ENCODE measurements at regions not wholly inside any gene's neighbourhood (a gene's known extent, or its start where the extent isn't known, plus 50 kb on each side); places are given as distances from the start of the nearest gene placed in this dataset.

DNA sequence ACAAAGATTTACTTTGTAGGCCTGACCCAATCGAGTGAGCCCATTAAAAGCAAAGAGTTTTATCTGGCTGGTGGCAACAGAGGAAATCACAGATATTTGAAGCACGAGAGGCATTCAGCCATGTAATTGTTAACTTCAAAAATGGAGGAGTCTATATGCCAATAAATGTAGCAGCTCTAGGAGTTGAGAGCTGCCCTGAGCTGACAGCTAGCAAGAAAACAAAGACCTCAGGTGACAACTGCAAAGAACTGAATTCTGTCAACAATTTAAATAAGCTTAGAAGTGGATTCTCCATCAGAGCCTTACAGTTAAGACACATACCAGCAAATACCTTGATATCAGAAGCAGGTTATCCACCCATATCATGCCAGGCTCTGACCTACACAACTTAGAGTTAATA, 463.1 kb upstream of the NEGR1 start:
- DNase-seq = no peak

DNA sequence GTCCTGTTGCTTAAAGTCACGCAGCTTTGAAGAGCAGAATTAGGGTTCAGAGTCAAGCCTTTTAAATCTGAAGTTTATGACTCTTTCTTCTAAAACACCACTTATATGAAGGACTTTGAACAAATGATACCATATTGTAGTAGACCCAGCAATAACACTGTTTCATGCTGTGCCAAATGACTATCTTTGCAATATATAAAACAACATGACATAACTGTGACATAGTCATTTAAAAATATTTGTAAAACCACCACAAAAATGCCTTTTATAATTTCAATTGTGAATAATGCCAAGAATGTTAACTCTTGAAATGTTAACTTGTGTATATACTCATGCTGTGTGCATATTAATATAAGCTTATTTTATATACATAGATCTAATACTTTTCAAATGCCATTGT, 452.1 kb upstream of the NEGR1 start:
- DNase-seq = no peak

- DNase-seq = peak in 1 of 3 experiments; percentile 5
Observed at GRCh38 chr1:72724951-72725861, 442.9 kb upstream of the NEGR1 start.

- DNase-seq = no peak
Observed at GRCh38 chr1:72705921-72706320, 423.6 kb upstream of the NEGR1 start.

DNA sequence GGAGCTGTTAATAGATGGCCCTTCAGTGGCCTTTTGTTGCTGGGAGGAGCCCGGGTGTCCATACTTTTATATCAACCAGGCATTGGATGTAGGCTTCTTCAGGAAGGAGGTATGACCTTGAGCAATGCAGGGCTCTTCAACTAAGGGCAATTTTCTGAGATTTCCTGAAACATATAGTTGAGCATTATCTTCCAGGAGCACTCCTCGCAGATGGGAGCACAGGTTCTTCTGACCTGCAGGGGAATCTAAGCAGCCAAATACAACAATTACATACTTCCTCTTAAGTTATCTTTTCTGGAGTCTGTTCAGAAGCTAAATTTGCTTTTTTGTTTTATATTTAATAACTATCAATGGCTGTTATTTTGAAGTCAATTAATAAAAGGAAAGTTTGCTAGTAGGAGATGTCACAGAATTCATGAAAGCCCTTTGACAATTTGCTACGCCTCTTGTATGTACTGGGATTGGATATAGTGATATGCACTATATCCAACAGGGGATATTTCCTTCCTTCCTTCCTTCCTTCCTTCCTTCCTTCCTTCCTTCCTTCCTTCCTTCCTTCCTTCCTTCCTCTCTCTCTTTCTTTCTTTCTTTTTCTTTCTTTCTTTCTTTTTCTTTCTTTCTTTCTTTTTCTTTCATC, 422.6 kb upstream of the NEGR1 start:
- no peak for DNase-seq

DNA sequence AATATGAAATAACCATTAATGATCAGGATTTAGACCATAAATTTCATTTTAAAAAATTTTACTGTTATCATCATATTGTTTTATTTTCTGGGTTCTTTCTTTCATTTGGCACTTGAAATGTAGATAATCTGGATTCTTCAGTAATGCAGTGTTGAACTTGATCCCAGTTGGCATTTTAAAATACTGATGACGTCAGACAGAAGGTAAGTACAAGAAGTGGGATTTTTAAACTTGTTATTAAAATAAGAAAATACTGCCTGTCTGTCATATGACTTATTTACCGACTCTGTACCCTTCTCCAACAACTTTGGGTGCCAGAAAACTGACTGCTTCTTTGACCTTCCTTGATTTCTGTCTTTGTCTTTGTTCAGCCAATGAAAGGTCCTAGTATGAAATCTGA, 415.1 kb upstream of the NEGR1 start:
- DNase-seq = no peak

DNA sequence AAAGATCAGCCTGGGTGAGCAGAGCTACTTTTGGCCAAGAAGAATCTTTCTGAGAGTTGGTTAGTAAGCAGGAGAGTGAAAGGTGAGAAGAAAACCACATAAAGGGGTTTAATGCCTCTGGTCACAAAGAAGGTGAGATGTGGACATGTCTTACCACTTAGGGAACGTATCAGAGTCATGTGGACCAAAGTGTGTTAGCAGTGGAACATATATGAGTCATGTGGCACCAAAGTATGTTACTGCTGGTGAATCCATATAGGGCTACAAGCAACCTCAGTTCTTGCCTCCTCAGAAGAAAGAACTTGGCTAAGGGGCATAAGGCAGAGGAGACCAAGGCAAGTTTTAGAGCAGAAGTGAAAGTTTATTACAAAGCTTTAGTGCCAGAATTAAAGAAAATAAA, 411.6 kb upstream of the NEGR1 start:
- DNase-seq = no peak

GRCh38 chr1:72693376-72693775, 411.0 kb upstream of the NEGR1 start:
- DNase-seq = no peak

GRCh38 chr1:72690871-72691270, 408.5 kb upstream of the NEGR1 start:
- DNase-seq = no peak

GRCh38 chr1:72678683-72679082, 396.3 kb upstream of the NEGR1 start:
- peak in 1 of 3 experiments; percentile 48 for DNase-seq

GRCh38 chr1:72670902-72671301, 388.6 kb upstream of the NEGR1 start:
- DNase-seq = peak in 2 of 3 experiments; percentile 23 to 70

DNA sequence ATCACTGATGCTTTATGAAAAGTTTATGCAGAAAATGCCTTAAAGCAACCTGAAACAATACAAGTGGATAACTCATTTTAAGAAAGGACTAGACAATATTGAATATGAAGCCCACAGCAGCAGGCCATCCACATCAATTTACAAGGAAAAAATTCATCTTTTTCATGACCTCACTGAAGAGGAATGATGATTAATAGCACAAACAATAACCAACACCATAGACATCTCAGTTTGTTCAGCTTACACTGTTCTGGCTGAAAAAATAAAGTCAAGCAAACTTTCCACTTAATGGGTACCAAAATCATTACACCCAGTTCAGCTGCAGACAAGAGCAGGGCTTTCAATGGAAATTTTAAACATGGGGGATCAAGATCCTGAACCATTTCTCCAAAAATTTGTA, 380.6 kb upstream of the NEGR1 start:
- no peak for DNase-seq

DNA sequence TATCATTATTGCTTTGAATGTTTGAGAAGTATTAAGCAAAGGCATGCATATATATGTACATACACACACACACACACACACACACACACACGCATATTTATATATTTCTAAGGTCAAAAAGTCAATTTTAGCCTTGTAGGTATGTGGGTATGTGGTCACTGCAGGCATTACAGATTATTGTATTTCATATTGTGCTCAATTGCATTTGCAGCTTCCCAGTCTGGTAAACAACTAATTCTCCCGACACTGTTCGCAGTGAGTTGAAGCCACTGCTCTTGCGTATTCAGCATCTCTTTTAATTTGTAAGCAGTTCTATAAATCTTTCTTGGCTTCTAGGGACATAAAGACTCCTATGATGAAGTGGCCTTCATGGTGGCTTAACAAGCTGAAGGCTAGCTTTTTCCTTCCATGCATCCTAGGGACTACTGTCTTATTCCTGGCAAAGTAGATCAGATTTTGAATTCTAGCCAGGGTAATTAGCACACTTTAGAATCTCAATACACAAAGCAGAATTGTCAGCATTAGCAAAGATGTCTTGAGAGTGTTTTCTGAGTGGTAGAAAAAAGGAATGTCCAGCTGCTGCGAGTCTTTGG, 368.6 kb upstream of the NEGR1 start:
- DNase-seq = peak in 1 of 3 experiments; percentile 5

DNA sequence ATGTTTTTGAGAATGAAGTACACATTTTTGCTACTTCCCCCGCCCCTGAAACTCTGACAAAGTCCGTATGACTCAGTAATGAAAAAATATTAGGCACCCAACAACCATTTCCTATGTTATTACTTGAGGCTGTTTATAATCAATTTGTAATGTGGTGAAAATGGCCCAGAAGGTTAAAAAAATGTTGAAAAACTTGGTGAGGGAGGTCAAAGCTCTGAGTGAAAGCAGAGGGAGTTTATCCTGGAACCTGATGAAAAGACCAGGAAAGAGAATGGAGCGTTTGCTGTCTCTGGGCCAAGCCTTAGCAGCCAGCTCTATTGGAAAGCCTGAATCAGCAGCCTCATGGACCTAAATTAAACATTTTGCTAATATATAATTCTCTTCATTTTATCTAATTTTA, 367.7 kb upstream of the NEGR1 start:
- no peak for DNase-seq

GRCh38 chr1:72649211-72649888, 367.0 kb upstream of the NEGR1 start:
- no peak for DNase-seq

GRCh38 chr1:72648465-72648864, 366.1 kb upstream of the NEGR1 start:
- DNase-seq = no peak

- DNase-seq = no peak
Observed at GRCh38 chr1:72643142-72643541, 360.8 kb upstream of the NEGR1 start.

GRCh38 chr1:72637593-72637992, 355.3 kb upstream of the NEGR1 start:
- no peak for DNase-seq

DNA sequence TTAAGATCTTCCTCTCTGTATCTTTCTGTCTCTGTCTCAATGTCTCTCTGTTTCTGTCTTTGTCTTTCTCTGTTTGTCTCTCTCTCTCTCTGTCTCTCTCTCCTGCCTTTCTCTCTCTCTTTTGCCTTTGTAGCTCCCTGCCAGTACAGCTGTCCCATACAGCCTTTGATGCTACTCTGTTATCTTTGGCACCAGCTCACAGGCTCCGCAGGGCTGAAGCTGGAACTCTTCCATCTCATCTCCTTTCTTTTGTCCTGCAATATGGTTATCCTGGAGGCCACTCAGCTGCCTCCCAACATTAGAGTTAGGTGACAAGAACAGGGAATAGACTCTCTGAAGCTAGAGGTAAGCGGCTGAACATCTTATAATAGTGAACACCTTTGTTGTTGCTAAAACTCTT, 354.3 kb upstream of the NEGR1 start:
- no peak for DNase-seq

DNA sequence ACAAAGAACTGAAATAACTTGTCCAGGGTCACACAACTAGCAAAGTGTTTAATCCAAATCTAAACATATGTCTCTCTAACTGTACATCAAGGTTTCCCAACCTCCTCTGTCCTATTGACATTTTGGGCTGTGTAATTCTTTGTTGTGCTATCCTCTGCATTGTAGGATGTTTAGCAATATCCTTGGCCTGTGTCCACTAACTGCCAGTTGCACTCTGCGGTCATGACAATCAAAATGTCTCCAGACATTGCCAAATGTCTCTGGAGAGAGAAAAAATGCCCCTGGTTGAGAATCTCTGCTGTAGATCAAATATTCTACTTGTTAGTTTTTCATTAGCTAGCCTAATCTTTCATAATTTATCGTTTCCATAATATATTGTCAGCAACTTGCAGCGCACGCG, 353.4 kb upstream of the NEGR1 start:
- DNase-seq = no peak

DNA sequence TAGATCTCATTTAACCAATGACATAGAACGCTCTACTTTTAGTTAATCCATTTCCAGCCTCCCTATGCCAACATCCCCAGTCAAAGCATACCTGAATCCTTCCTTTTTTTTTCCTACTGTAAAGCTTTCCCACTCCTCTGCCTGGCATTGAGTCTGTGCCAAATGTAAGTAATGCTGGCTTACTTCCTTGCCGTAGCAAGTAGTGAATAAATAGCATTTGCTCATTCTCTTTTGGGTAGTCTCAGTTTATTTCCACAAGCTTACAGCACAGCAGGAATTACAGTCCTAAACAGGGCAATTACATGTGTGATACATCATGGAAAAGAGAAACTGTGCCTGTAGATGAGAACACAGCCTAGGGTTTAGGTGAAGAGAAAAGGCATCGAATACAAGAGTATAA, 352.6 kb upstream of the NEGR1 start:
- peak in 1 of 3 experiments; percentile 7 for DNase-seq

- DNase-seq = no peak
Observed at GRCh38 chr1:72631449-72631848, 349.1 kb upstream of the NEGR1 start.

DNA sequence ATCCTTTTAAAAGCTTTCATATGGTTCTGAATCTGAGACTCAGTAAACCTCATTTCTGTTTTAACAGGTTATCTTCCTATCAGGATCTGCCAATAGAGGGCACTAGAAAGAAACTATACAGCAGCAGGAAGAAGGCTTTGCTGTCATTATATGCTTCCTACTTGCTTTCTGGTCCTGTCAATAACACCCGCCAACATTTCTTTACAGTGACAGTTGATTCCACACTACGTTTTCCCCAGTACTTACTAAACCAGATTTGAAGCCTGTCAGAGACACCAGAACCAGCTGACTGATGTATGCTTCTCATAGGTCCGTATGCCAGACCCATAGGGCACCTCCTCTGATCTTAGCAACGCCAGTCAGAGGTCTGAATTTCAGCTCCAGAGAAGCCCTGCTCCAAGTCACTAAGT, 341.0 kb upstream of the NEGR1 start:
- DNase-seq = peak; percentile 35 to 76 (median 56)

All from NCI-H1417 (cell line).